Subcutaneous abdominal adipose tissue (tissue), 5 donors: ENCODE measurements at regions not wholly inside any gene's neighbourhood (a gene's known extent, or its start where the extent isn't known, plus 50 kb on each side); places are given as distances from the start of the nearest gene placed in this dataset.

Source experiments
- H3K27ac ChIP-seq: one replicate; pipeline ENCODE4 v1.7.0; 2013; ENCODE audit warnings: low read depth, mild to moderate bottlenecking, inconsistent platforms, low read length, moderate library complexity
- H3K27me3 ChIP-seq, 5 donors: one replicate each; pipeline ENCODE4 v1.7.0; 2013; ENCODE audit warnings: low read length in 5 of 5, inconsistent platforms in 1 of 5; ENCODE audit not compliant: control insufficient read depth in 5 of 5, insufficient read depth in 4 of 5
- H3K36me3 ChIP-seq, 5 donors: one replicate each; pipeline ENCODE4 v1.7.0; 2013; ENCODE audit warnings: low read length in 5 of 5; ENCODE audit not compliant: control insufficient read depth in 5 of 5, insufficient read depth in 5 of 5
- H3K4me1 ChIP-seq, 5 donors: one replicate each; pipeline ENCODE4 v1.7.0; 2013; ENCODE audit warnings: low read length in 5 of 5, mild to moderate bottlenecking in 3 of 5, moderate library complexity in 1 of 5; ENCODE audit not compliant: control insufficient read depth in 5 of 5, insufficient read depth in 5 of 5
- H3K4me3 ChIP-seq, 5 donors: one replicate each; pipeline ENCODE4 v1.7.0; 2013; ENCODE audit warnings: low read length in 5 of 5, low read depth in 1 of 5
- H3K9ac ChIP-seq, 5 donors: one replicate each; pipeline ENCODE4 v1.7.0; 2013; ENCODE audit warnings: low read length in 5 of 5, mild to moderate bottlenecking in 4 of 5, moderate library complexity in 3 of 5
- H3K9me3 ChIP-seq, 5 donors: one replicate each; pipeline ENCODE4 v1.7.0; 2013; ENCODE audit warnings: low read length in 5 of 5; ENCODE audit not compliant: control insufficient read depth in 5 of 5
- donor health status: healthy.
- donor health status: healthy.
- donor health status: healthy.
- donor health status: healthy.
- donor health status: healthy.

- H3K9ac ChIP-seq = no peak overlapping the region
- no peaks in the 10 kb centered on the region for H3K27me3 ChIP-seq
- no peaks in the 10 kb centered on the region for H3K36me3 ChIP-seq
- H3K27ac ChIP-seq = no peak overlapping the region
- H3K4me3 ChIP-seq = no peak overlapping the region
- no peaks in the 10 kb centered on the region for H3K9me3 ChIP-seq
- no peaks in the 10 kb centered on the region for H3K4me1 ChIP-seq
Measured at GRCh38 chr14:48008646-48009045, 333.2 kb upstream of the MDGA2 start.

GRCh38 chr14:48005986-48006385 lies 330.6 kb upstream of the MDGA2 start:
- no peaks in the 10 kb centered on the region for H3K9me3 ChIP-seq
- H3K27ac ChIP-seq = no peak overlapping the region
- H3K9ac ChIP-seq = no peak overlapping the region
- H3K36me3 ChIP-seq = no peaks in the 10 kb centered on the region
- H3K4me1 ChIP-seq = no peaks in the 10 kb centered on the region
- no peaks in the 10 kb centered on the region for H3K27me3 ChIP-seq
- H3K4me3 ChIP-seq = no peak overlapping the region

- no peaks in the 10 kb centered on the region for H3K36me3 ChIP-seq
- H3K27me3 ChIP-seq = no peaks in the 10 kb centered on the region
- no peak overlapping the region for H3K9ac ChIP-seq
- no peak overlapping the region for H3K4me3 ChIP-seq
- H3K9me3 ChIP-seq = no peaks in the 10 kb centered on the region
- no peaks in the 10 kb centered on the region for H3K4me1 ChIP-seq
- no peak overlapping the region for H3K27ac ChIP-seq
Measured at GRCh38 chr14:47993883-47994282, 318.5 kb upstream of the MDGA2 start.

- no peak overlapping the region for H3K27ac ChIP-seq
- no peaks in the 10 kb centered on the region for H3K36me3 ChIP-seq
- no peak overlapping the region for H3K4me3 ChIP-seq
- no peaks in the 10 kb centered on the region for H3K4me1 ChIP-seq
- H3K9ac ChIP-seq = no peak overlapping the region
- H3K9me3 ChIP-seq = peaks cover 0 to 5% (median 0%) of the 10 kb centered on the region in 5 donors
- H3K27me3 ChIP-seq = no peaks in the 10 kb centered on the region
Measured at GRCh38 chr14:47988175-47988574, 312.8 kb upstream of the MDGA2 start.

- Histone ChIP-seq H3K36me3 (no peaks in the 10 kb centered on the region), H3K4me3 (no peak overlapping the region), H3K9me3 (peaks cover 0 to 1% (median 0%) of the 10 kb centered on the region in 5 donors), H3K27ac (no peak overlapping the region), H3K4me1 (no peaks in the 10 kb centered on the region), H3K9ac (no peak overlapping the region), H3K27me3 (no peaks in the 10 kb centered on the region)
Measured at GRCh38 chr14:47978871-47979270, 303.5 kb upstream of the MDGA2 start.

- H3K9ac ChIP-seq = no peak overlapping the region
- H3K36me3 ChIP-seq = no peaks in the 10 kb centered on the region
- H3K9me3 ChIP-seq = peaks cover 0 to 5% (median 0%) of the 10 kb centered on the region in 5 donors
- H3K27ac ChIP-seq = no peak overlapping the region
- H3K27me3 ChIP-seq = no peaks in the 10 kb centered on the region
- H3K4me1 ChIP-seq = no peaks in the 10 kb centered on the region
- H3K4me3 ChIP-seq = no peak overlapping the region
Measured at GRCh38 chr14:47976139-47976538, 300.7 kb upstream of the MDGA2 start.

GRCh38 chr14:47966076-47966810 lies 290.8 kb upstream of the MDGA2 start:
- no peaks in the 10 kb centered on the region for H3K9me3 ChIP-seq
- no peak overlapping the region for H3K27ac ChIP-seq
- no peaks in the 10 kb centered on the region for H3K27me3 ChIP-seq
- H3K4me3 ChIP-seq = no peak overlapping the region
- H3K4me1 ChIP-seq = no peaks in the 10 kb centered on the region
- no peaks in the 10 kb centered on the region for H3K36me3 ChIP-seq
- no peak overlapping the region for H3K9ac ChIP-seq

- Histone ChIP-seq H3K27ac (no peak overlapping the region), H3K9me3 (no peaks in the 10 kb centered on the region)
Measured at GRCh38 chr14:47961634-47962033, 286.2 kb upstream of the MDGA2 start.

GRCh38 chr14:47959740-47960139 lies 284.3 kb upstream of the MDGA2 start:
- Histone ChIP-seq H3K27me3 (no peaks in the 10 kb centered on the region), H3K9ac (no peak overlapping the region), H3K36me3 (no peaks in the 10 kb centered on the region), H3K4me1 (no peaks in the 10 kb centered on the region), H3K9me3 (no peaks in the 10 kb centered on the region), H3K4me3 (no peak overlapping the region), H3K27ac (no peak overlapping the region)

More at GRCh38 chr14:47961634-47962033, 286.2 kb upstream of the MDGA2 start:
- no peaks in the 10 kb centered on the region for H3K4me1 ChIP-seq
- no peaks in the 10 kb centered on the region for H3K27me3 ChIP-seq
- no peak overlapping the region for H3K4me3 ChIP-seq
- no peaks in the 10 kb centered on the region for H3K36me3 ChIP-seq
- H3K9ac ChIP-seq = no peak overlapping the region

GRCh38 chr14:47949006-47949405 lies 273.6 kb upstream of the MDGA2 start:
- Histone ChIP-seq H3K36me3 (no peaks in the 10 kb centered on the region), H3K4me1 (no peaks in the 10 kb centered on the region), H3K27ac (no peak overlapping the region), H3K4me3 (no peak overlapping the region), H3K9ac (no peak overlapping the region), H3K27me3 (no peaks in the 10 kb centered on the region), H3K9me3 (no peaks in the 10 kb centered on the region)
